Spleen (tissue), 11 donors: ENCODE measurements at regions not wholly inside any gene's neighbourhood (a gene's known extent, or its start where the extent isn't known, plus 50 kb on each side); places are given as distances from the start of the nearest gene placed in this dataset.

ENCODE experiments used
- DNase-seq: peaks from one replicate; pipeline ENCODE4 v3.0.0-alpha.2; 2020
- H3K27ac ChIP-seq, 8 donors: fragments of 200-600 bp; sonication (generic) in 7 of 8; 1 replicate in 4 of 8; 2 replicates in 4 of 8; pipeline versions ENCODE4 v1.5.0 to v1.8.0; 2016 to 2021; ENCODE audit warnings: inconsistent platforms in 4 of 8, mild to moderate bottlenecking in 4 of 8, moderate library complexity in 1 of 8
- H3K27me3 ChIP-seq, 7 donors: fragments of 200-600 bp; sonication (generic) in 6 of 7; replicated peaks in 1 of 7; 1 replicate in 4 of 7; 2 replicates in 3 of 7; pipeline versions ENCODE4 v1.5.0 to v1.8.0; 2016 to 2021; ENCODE audit warnings: inconsistent platforms in 3 of 7, mild to moderate bottlenecking in 1 of 7
- H3K36me3 ChIP-seq, 6 donors: fragments of 200-600 bp; sonication (generic) in 5 of 6; 1 replicate in 4 of 6; 2 replicates in 2 of 6; pipeline versions ENCODE4 v1.5.0 to v1.8.0; 2016 to 2021; ENCODE audit warnings: inconsistent platforms in 2 of 6
- H3K4me1 ChIP-seq, 6 donors: fragments of 200-600 bp; sonication (generic) in 5 of 6; 1 replicate in 3 of 6; 2 replicates in 3 of 6; pipeline versions ENCODE4 v1.5.0 to v1.8.0; 2016 to 2021; ENCODE audit warnings: inconsistent platforms in 3 of 6
- H3K4me3 ChIP-seq, 8 donors: fragments of 200-600 bp; sonication (generic) in 7 of 8; 1 replicate in 4 of 8; 2 replicates in 4 of 8; pipeline versions ENCODE4 v1.5.0 to v1.8.0; 2016 to 2021; ENCODE audit warnings: inconsistent platforms in 4 of 8, mild to moderate bottlenecking in 4 of 8, moderate library complexity in 2 of 8
- H3K9me3 ChIP-seq, 8 donors: fragments of 200-600 bp; sonication (generic) in 7 of 8; 1 replicate in 4 of 8; 2 replicates in 4 of 8; pipeline versions ENCODE4 v1.5.0 to v1.8.0; 2016 to 2021; ENCODE audit warnings: inconsistent platforms in 4 of 8
- POLR2A ChIP-seq, 3 donors: fragments of 450-650 bp; IDR thresholded peaks; one replicate each; pipeline ENCODE4 v1.5.1; 2017; ENCODE audit warnings: antibody characterized with exemption in 3 of 3, mild to moderate bottlenecking in 1 of 3
- POLR2AphosphoS5 ChIP-seq, 3 donors: sonication (generic); formaldehyde crosslinking; IDR thresholded peaks; one replicate each; pipeline ENCODE4 v1.5.1; 2017; ENCODE audit warnings: antibody characterized with exemption in 3 of 3
- WGBS, 5 donors: extraction: QIAGEN DNeasy Blood & Tissue Kit in 3 of 5; methylation state at CpG; one replicate each; pipeline versions ENCODE4 v1.1.5 to v1.1.7; 2013 to 2018; 5-methylcytosine and 5-hydroxymethylcytosine counted together
- intact Hi-C: fragments of 100-400 bp; cut with DNase I; formaldehyde crosslinking; loops from one replicate; pipeline ENCODE4 v1.15.0; 2023; ENCODE audit warnings: low total_unique reads
- TF ChIP-seq, protein P1 (sequence below), 11 experiments: fragments of 200-600 bp in 7 of 11; fragments of 450-650 bp in 4 of 11; sonication (generic) in 4 of 11; IDR thresholded peaks in 8 of 11; conservative IDR thresholded peaks in 3 of 11; 1 replicate in 7 of 11; 2 replicates in 4 of 11; pipeline versions ENCODE4 v1.4.0 to v1.8.0; 2016 to 2021; ENCODE audit warnings: antibody characterized with exemption in 11 of 11, inconsistent platforms in 4 of 11, mild to moderate bottlenecking in 1 of 11
- donor health status: healthy with polysubstance abuse.
- donor health status: DM: no; HTN: no; CAD: no; lungs with moderate emphysema.
- donor health status: DM: no; HTN: no; CAD: no.
- donor health status: Bipolar disorder and iron deficiency.
- donor health status: healthy.
- donor health status: DM: no; HTN: no; CAD: no.
- donor health status: DM: yes; HTN: yes; CAD: no.

GRCh38 chr22:17281026-17281425 is 61.8 kb upstream of the ADA2 start:
- Histone ChIP-seq H3K4me3 (no peak overlapping the region), H3K27me3 (peaks cover 0 to 5% (median 0%) of the 10 kb centered on the region in 7 donors), H3K4me1 (peaks cover 0 to 21% (median 13%) of the 10 kb centered on the region in 6 donors), H3K36me3 (no peaks in the 10 kb centered on the region), H3K9me3 (no peaks in the 10 kb centered on the region), H3K27ac (no peak overlapping the region)
- TF ChIP-seq, protein P1, sequence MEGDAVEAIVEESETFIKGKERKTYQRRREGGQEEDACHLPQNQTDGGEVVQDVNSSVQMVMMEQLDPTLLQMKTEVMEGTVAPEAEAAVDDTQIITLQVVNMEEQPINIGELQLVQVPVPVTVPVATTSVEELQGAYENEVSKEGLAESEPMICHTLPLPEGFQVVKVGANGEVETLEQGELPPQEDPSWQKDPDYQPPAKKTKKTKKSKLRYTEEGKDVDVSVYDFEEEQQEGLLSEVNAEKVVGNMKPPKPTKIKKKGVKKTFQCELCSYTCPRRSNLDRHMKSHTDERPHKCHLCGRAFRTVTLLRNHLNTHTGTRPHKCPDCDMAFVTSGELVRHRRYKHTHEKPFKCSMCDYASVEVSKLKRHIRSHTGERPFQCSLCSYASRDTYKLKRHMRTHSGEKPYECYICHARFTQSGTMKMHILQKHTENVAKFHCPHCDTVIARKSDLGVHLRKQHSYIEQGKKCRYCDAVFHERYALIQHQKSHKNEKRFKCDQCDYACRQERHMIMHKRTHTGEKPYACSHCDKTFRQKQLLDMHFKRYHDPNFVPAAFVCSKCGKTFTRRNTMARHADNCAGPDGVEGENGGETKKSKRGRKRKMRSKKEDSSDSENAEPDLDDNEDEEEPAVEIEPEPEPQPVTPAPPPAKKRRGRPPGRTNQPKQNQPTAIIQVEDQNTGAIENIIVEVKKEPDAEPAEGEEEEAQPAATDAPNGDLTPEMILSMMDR (IDR thresholded peaks at IDR 0.05 in 8 of 11, conservative IDR thresholded peaks at IDR 0.05 in 3 of 11): no peak
- TF ChIP-seq POLR2AphosphoS5 (IDR thresholded peaks at IDR 0.05) (no peak), POLR2A (IDR thresholded peaks at IDR 0.05) (no peak)
- DNase-seq: peak; percentile 54
- WGBS, 5 donors: 91 to 95% (median 94%) methylated on average over 5 of the region's 5 CpGs
- intact Hi-C loops: no loop called here

DNA sequence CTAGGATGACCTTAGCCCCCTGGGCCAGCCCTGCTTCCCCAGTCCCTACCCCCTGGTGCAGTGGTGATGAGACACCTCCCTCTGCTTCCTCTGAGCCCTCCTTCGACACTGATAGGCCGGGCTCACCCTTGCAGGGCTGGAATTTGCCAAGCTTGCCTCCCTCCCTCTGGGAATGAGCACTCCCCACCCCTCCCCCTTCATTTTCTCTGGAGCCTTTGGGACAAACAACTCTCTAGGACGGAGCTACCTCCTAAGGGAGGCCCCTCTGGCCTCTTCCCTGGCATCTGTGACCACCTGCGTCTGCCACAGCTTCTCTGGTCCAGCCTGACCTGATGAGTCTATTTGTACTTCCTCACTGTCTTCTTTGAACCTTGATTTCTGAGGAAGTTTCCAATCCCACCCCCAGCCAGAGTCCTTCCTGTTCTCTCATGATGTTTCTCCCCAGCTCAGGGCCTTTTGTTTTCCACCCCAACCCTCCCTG is 53.3 kb upstream of the ADA2 start:
- Histone ChIP-seq H3K4me1 (peaks cover 0 to 5% (median 0%) of the 10 kb centered on the region in 6 donors), H3K4me3 (no peak overlapping the region), H3K27me3 (no peaks in the 10 kb centered on the region), H3K27ac (no peak overlapping the region), H3K9me3 (no peaks in the 10 kb centered on the region), H3K36me3 (no peaks in the 10 kb centered on the region)
- WGBS, 5 donors: 48 to 69% (median 63%) methylated on average over 4 of the region's 4 CpGs
- peak; percentile 30 for DNase-seq
- TF ChIP-seq POLR2AphosphoS5 (IDR thresholded peaks at IDR 0.05) (no peak), POLR2A (IDR thresholded peaks at IDR 0.05) (no peak)
- TF ChIP-seq, protein P1 (IDR thresholded peaks at IDR 0.05 in 8 of 11, conservative IDR thresholded peaks at IDR 0.05 in 3 of 11): no peak
- intact Hi-C loops: no loop called here

DNA sequence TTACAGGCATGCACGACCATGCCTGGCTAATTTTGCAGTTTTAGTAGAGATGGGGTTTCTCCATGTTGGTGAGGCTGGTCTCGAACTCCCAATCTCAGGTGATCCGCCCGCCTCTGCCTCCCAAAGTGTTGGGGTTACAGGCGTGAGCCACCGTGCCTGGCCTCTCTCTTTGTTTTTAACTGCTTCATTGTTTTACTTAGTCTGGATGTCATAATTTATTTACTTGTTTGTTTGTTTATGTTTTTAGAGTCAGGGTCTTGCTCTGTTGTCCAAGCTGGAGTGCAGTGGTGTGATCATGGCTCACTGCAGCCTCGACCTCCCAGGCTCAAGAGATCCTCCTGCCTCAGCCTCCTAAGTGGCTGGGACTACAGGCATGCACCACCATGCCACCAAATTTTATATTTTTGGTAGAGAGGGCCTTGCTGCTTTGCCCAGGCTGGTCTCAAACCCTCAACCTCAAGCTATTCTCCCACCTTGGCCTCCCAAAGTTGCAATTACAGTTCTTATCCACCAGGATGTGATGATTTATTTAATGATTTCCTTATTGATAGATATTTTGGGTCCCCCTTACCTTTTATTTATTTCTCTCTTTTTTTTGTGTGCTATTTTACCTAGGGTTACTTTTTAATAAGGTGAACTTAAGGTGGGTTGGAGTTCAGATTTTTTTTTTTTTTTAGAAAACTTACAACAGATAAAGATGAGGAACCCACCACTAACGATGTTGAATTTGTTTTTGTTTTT is 52.6 kb upstream of the ADA2 start:
- peak; percentile 22 for DNase-seq
- no peaks in the 10 kb centered on the region for H3K27me3 ChIP-seq
- H3K9me3 ChIP-seq: no peaks in the 10 kb centered on the region
- intact Hi-C loops: no loop called here
- no peak overlapping the region for H3K4me3 ChIP-seq
- H3K27ac ChIP-seq: no peak overlapping the region
- peaks cover 0 to 9% (median under 1%) of the 10 kb centered on the region in 6 donors for H3K4me1 ChIP-seq
- no peak for TF ChIP-seq POLR2A (IDR thresholded peaks at IDR 0.05)
- TF ChIP-seq, protein P1 (IDR thresholded peaks at IDR 0.05 in 8 of 11, conservative IDR thresholded peaks at IDR 0.05 in 3 of 11): no peak
- TF ChIP-seq POLR2AphosphoS5 (IDR thresholded peaks at IDR 0.05): no peak
- WGBS, 5 donors: 86 to 95% (median 89%) methylated on average over 8 of the region's 8 CpGs
- no peaks in the 10 kb centered on the region for H3K36me3 ChIP-seq

- intact Hi-C loops: no loop called here
- 69 to 79% (median 74%) methylated on average over 11 to 14 of the region's 14 CpGs for WGBS, 5 donors
- Histone ChIP-seq H3K4me3 (no peak overlapping the region), H3K9me3 (no peaks in the 10 kb centered on the region), H3K27me3 (no peaks in the 10 kb centered on the region), H3K4me1 (peaks cover 0 to 23% (median 9%) of the 10 kb centered on the region in 6 donors), H3K36me3 (no peaks in the 10 kb centered on the region), H3K27ac (no peak overlapping the region)
- TF ChIP-seq POLR2A (IDR thresholded peaks at IDR 0.05): no peak
- TF ChIP-seq, protein P1 (IDR thresholded peaks at IDR 0.05 in 8 of 11, conservative IDR thresholded peaks at IDR 0.05 in 3 of 11): no peak
- no peak for TF ChIP-seq POLR2AphosphoS5 (IDR thresholded peaks at IDR 0.05)
- DNase-seq: no peak
These were observed 50.5 kb upstream of the ADA2 start for GRCh38 chr22:17269607-17270261.
